GM21390 (cell line): ENCODE measurements at regions not wholly inside any gene's neighbourhood (a gene's known extent, or its start where the extent isn't known, plus 50 kb on each side); places are given as distances from the start of the nearest gene placed in this dataset.

Experiments
- ATAC-seq: cut with Tn5 transposase; IDR thresholded peaks from one replicate; pipeline ENCODE4 v1.9.1; 2021; ENCODE audit not compliant: unreplicated experiment

- no peak for ATAC-seq
These were observed 127.3 kb upstream of the FIGN start for GRCh38 chr2:163863073-163863472.

- ATAC-seq: no peak
These were observed 124.1 kb upstream of the FIGN start for GRCh38 chr2:163859951-163860350.

- no peak for ATAC-seq
These were observed 121.1 kb upstream of the FIGN start for GRCh38 chr2:163856941-163857340.

- ATAC-seq: no peak
These were observed 116.8 kb upstream of the FIGN start for GRCh38 chr2:163852616-163853015.

- ATAC-seq: no peak
These were observed 114.1 kb upstream of the FIGN start for GRCh38 chr2:163849756-163850435.

- no peak for ATAC-seq
These were observed 103.1 kb upstream of the FIGN start for GRCh38 chr2:163838890-163839289.

GRCh38 chr2:163836167-163836566 is 100.4 kb upstream of the FIGN start:
- ATAC-seq: no peak

- no peak for ATAC-seq
These were observed 99.0 kb upstream of the FIGN start for GRCh38 chr2:163834841-163835240.

GRCh38 chr2:163834221-163834620 is 98.4 kb upstream of the FIGN start:
- ATAC-seq: no peak

- ATAC-seq: no peak
These were observed 93.0 kb upstream of the FIGN start for GRCh38 chr2:163828771-163829170.

- ATAC-seq: no peak
These were observed 86.2 kb upstream of the FIGN start for GRCh38 chr2:163822033-163822432.

- no peak for ATAC-seq
These were observed 77.2 kb upstream of the FIGN start for GRCh38 chr2:163812926-163813520.

GRCh38 chr2:163808406-163808805 is 72.6 kb upstream of the FIGN start:
- ATAC-seq: no peak

GRCh38 chr2:163802284-163802683 is 66.5 kb upstream of the FIGN start:
- ATAC-seq: no peak

GRCh38 chr2:163801486-163801885 is 65.7 kb upstream of the FIGN start:
- ATAC-seq: no peak

- no peak for ATAC-seq
These were observed 65.2 kb upstream of the FIGN start for GRCh38 chr2:163800951-163801381.

- ATAC-seq: no peak
These were observed 64.0 kb upstream of the FIGN start for GRCh38 chr2:163799807-163800206.

- ATAC-seq: no peak
These were observed 58.8 kb upstream of the FIGN start for GRCh38 chr2:163794635-163795034.
